K562 (cell line): ENCODE measurements at regions not wholly inside any gene's neighbourhood (a gene's known extent, or its start where the extent isn't known, plus 50 kb on each side); places are given as distances from the start of the nearest gene placed in this dataset.

Source experiments
- ATAC-seq: fragments of 200-7000 bp; cut with Tn5 transposase; 3 replicates; pipeline ENCODE4 v1.9.1; 2020; ENCODE audit warnings: moderate library complexity
- BruUV-seq: library from RNA; stranded (reverse); fragments of 400-500 nt; replicated peaks from 2 replicates; lab custom pipeline; 2021; lab: Mats Ljungman, UMichigan
- CTCF ChIA-PET: fragments of 300-600 bp; formaldehyde crosslinking; extraction: SDS; loops from one replicate; lab custom pipeline; 2021; ENCODE audit warnings: low intra/inter-chr PET ratio; lab: Yijun Ruan, JAX
- POLR2A ChIA-PET: fragments of 300-600, 350-650 bp; sonication (Branson Sonifier 250); formaldehyde crosslinking; extraction: SDS; loops from one replicate; lab custom pipeline; 2021; ENCODE audit warnings: antibody characterized with exemption, inconsistent platforms; lab: Yijun Ruan, JAX
- DNase-seq, 4 experiments: peaks; one replicate each; pipeline versions ENCODE4 v3.0.0 to v3.0.0-alpha.2; 2011 to 2018; ENCODE audit warnings: low spot score in 3 of 4, mixed read lengths in 3 of 4; ENCODE audit errors: extremely low read depth in 1 of 4
- FAIRE-seq: peaks from 2 replicates; lab custom pipeline; 2011; peaks lifted over from hg19 to GRCh38; lab: Jason Lieb, UNC
- H2AFZ ChIP-seq: 2 replicates; pipeline ENCODE4 v1.6.0; 2011; ENCODE audit warnings: low read depth, low read length, control low read depth, inconsistent platforms
- H3K27ac ChIP-seq: fragments of 200-600 bp; 3 replicates; pipeline ENCODE4 v1.8.0; 2011; ENCODE audit warnings: low read depth, mild to moderate bottlenecking, control low read depth, inconsistent platforms, low read length, moderate library complexity, mixed read lengths; ENCODE audit errors: extremely low read depth
- H3K27me3 ChIP-seq, 2 experiments: fragments of 300-600 bp in 1 of 2; 2 replicates in 1 of 2; 3 replicates in 1 of 2; pipeline versions ENCODE4 v1.6.0 to v1.8.0; 2011; ENCODE audit warnings: inconsistent platforms in 2 of 2, low read length in 2 of 2, mild to moderate bottlenecking in 1 of 2, mixed read lengths in 1 of 2, moderate library complexity in 1 of 2; ENCODE audit not compliant: control insufficient read depth in 2 of 2, insufficient read depth in 2 of 2
- H3K36me3 ChIP-seq: fragments of 300-600 bp; 3 replicates; pipeline ENCODE4 v1.8.0; 2011; ENCODE audit warnings: mild to moderate bottlenecking, low read length, inconsistent platforms; ENCODE audit not compliant: control insufficient read depth, insufficient read depth
- H3K4me1 ChIP-seq, 2 experiments: fragments of 200-600 bp in 1 of 2; replicated peaks in 1 of 2; 2 replicates in 1 of 2; 3 replicates in 1 of 2; pipeline versions ENCODE4 v1.5.1 to v1.8.0; 2011; ENCODE audit warnings: inconsistent platforms in 2 of 2, low read length in 2 of 2, mild to moderate bottlenecking in 1 of 2, mixed read lengths in 1 of 2, moderate library complexity in 1 of 2; ENCODE audit not compliant: control insufficient read depth in 2 of 2, insufficient read depth in 2 of 2
- H3K4me2 ChIP-seq: 2 replicates; pipeline ENCODE4 v1.6.1; 2011; ENCODE audit warnings: low read length, control low read depth, inconsistent platforms, mixed read lengths; ENCODE audit not compliant: insufficient read depth
- H3K4me3 ChIP-seq: fragments of 200-600 bp; sonication (generic), shearing (Covaris generic); 2 replicates; pipeline ENCODE4 v1.5.1; 2016; ENCODE audit warnings: control low read depth, inconsistent platforms
- H3K79me2 ChIP-seq: fragments of 200-600 bp; 3 replicates; pipeline ENCODE4 v1.8.0; 2011; ENCODE audit warnings: low read length, inconsistent platforms; ENCODE audit not compliant: control insufficient read depth, insufficient read depth
- H3K9ac ChIP-seq, 2 experiments: 2 replicates each; pipeline versions ENCODE4 v1.6.0 to v1.6.1; 2011; ENCODE audit warnings: low read depth in 2 of 2, low read length in 2 of 2, control low read depth in 1 of 2, inconsistent platforms in 1 of 2, mild to moderate bottlenecking in 1 of 2, mixed read lengths in 1 of 2; ENCODE audit not compliant: insufficient read depth in 1 of 2
- H3K9me1 ChIP-seq: one replicate; pipeline ENCODE4 v1.6.0; 2011; ENCODE audit warnings: inconsistent platforms, mild to moderate bottlenecking, low read length, moderate library complexity; ENCODE audit not compliant: control insufficient read depth, insufficient read depth
- H3K9me3 ChIP-seq: replicated peaks from 2 replicates; pipeline ENCODE4 v1.5.1; 2011; ENCODE audit warnings: low read depth, low read length, inconsistent platforms; ENCODE audit not compliant: control insufficient read depth, insufficient read depth
- H4K20me1 ChIP-seq: replicated peaks from 2 replicates; pipeline ENCODE4 v1.6.1; 2011; ENCODE audit warnings: low read length, inconsistent platforms, mixed read lengths; ENCODE audit not compliant: control insufficient read depth, insufficient read depth
- ATF6 ChIP-seq: sonication (generic); formaldehyde crosslinking; IDR thresholded peaks from 2 replicates; pipeline ENCODE4 v1.4.0; 2020; ENCODE audit warnings: mild to moderate bottlenecking, missing genetic modification reagents
- ID3 ChIP-seq, 2 experiments: fragments of 250-450 bp in 1 of 2; fragments of 450-650 bp in 1 of 2; sonication (Bioruptor Pico) in 1 of 2; IDR thresholded peaks; 2 replicates each; pipeline versions ENCODE4 v1.6.1 to v1.8.0; 2016 to 2021; ENCODE audit warnings: mild to moderate bottlenecking in 2 of 2, moderate library complexity in 2 of 2, missing compliant biosample characterization in 1 of 2, missing genetic modification characterization in 1 of 2
- NR2C1 ChIP-seq, 2 experiments: fragments of 450-650 bp; IDR thresholded peaks; 2 replicates each; pipeline ENCODE4 v1.6.1; 2017; ENCODE audit warnings: mild to moderate bottlenecking in 2 of 2, antibody characterized with exemption in 1 of 2, inconsistent platforms in 1 of 2, missing compliant biosample characterization in 1 of 2, missing genetic modification characterization in 1 of 2
- PURB ChIP-seq: sonication (generic); formaldehyde crosslinking; IDR thresholded peaks from 2 replicates; pipeline ENCODE4 v1.9.0; 2021; ENCODE audit warnings: low read depth, mild to moderate bottlenecking, missing genetic modification reagents
- RREB1 ChIP-seq: fragments of 250-450 bp; sonication (Bioruptor Pico); IDR thresholded peaks from 2 replicates; pipeline ENCODE4 v1.4.0; 2020
- SNIP1 ChIP-seq: fragments of 450-650 bp; IDR thresholded peaks from 2 replicates; pipeline ENCODE4 v1.7.1; 2017; ENCODE audit warnings: low read depth, mild to moderate bottlenecking
- SRF ChIP-seq, 2 experiments: fragments of 250-450, 450-650 bp in 1 of 2; sonication (Bioruptor Pico) in 1 of 2; sonication (generic) in 1 of 2; formaldehyde crosslinking; IDR thresholded peaks; 2 replicates each; pipeline versions ENCODE4 v1.5.0 to v1.5.1; 2020 to 2022; ENCODE audit warnings: mild to moderate bottlenecking in 1 of 2, missing genetic modification reagents in 1 of 2
- ZNF277 ChIP-seq: fragments of 250-450 bp; sonication (Bioruptor Pico); IDR thresholded peaks from 2 replicates; pipeline ENCODE4 v1.8.0; 2022; ENCODE audit warnings: inconsistent platforms, mild to moderate bottlenecking, moderate library complexity, borderline replicate concordance
- WGBS: fragments of 100-300 bp; shearing (Covaris generic); methylation state at CpG from one replicate; pipeline ENCODE4 v1.1.6; 2016; ENCODE audit warnings: low coverage, mixed read lengths; ENCODE audit not compliant: insufficient coverage; ENCODE audit errors: missing lambda C conversion rate; 5-methylcytosine and 5-hydroxymethylcytosine counted together
- in situ Hi-C: fragments of 300-500 bp; cut with MboI; formaldehyde crosslinking; loops from 4 replicates; pipeline ENCODE4 v1.15.0; 2018; ENCODE audit warnings: inconsistent platforms, mixed read lengths
- intact Hi-C: fragments of 100-400 bp; cut with micrococcal nuclease; formaldehyde crosslinking; loops from 2 replicates; pipeline ENCODE4 v1.14.2; 2022
- TF ChIP-seq, protein P1 (sequence below): fragments of 450-650 bp; formaldehyde crosslinking; IDR thresholded peaks from 2 replicates; pipeline ENCODE4 v1.4.0; 2020; ENCODE audit warnings: mild to moderate bottlenecking, mixed read lengths

DNA sequence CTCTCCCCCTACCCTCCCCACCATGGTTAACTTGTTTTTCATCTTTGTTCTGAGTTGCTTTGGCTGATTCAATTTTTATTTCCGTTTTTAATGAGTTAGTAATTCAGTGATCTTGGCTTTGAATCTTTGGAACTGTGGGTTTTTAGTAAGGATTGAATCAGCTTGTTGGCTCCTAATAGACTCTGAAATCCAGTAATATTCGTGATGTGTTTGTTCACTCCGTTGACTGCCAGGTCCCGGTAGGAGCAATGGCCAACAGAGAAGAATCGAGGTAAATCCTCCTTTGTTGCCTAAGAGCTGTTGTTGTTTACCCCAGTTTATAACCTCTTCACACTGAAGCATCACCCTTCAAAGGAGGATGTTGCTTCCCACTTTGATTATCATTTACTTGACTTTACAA lies 92.7 kb downstream of the PCSK1 start:
- DNase-seq: no peak
- Histone ChIP-seq H3K9me1 (no peaks in the 10 kb centered on the region), H3K4me1 (peaks cover 0 to 4% of the 10 kb centered on the region in 2 experiments; a peak in 2 of 5 replicates), H3K79me2 (no peaks in the 10 kb centered on the region), H4K20me1 (no peaks in the 10 kb centered on the region), H2AFZ (0 out of 2 replicates have a peak overlapping the region, but pooled peaks have one; percentile 7), H3K4me3 (no peak overlapping the region), H3K36me3 (no peaks in the 10 kb centered on the region), H3K4me2 (no peak overlapping the region), H3K9ac (no peak overlapping the region), H3K27me3 (no peaks in the 10 kb centered on the region; a peak in 1 of 5 replicates), H3K9me3 (no peaks in the 10 kb centered on the region), H3K27ac (no peak overlapping the region)
- ChIA-PET CTCF (no interaction called here), POLR2A (no interaction called here)
- no peak for ATAC-seq
- no peak for FAIRE-seq
- no TSS peak for BruUV-seq
- 3% methylated on average over 5 of the region's 5 CpGs for WGBS
- in situ Hi-C loops: loop anchor here (10.0 to 25.0 kb wide), 2 partner anchors 264 to 703 kb away; partner anchors contain the start of gene RFESD
- intact Hi-C loops: loop anchor here (5.0 to 10.0 kb wide), 2 partner anchors 347 to 824 kb away; no protein-coding TSS in a partner anchor
- TF ChIP-seq RREB1 (CRISPR knock-in tag) (no peak), SRF (CRISPR knock-in tag; IDR thresholded peaks at IDR 0.05) (no peak), NR2C1 (IDR thresholded peaks at IDR 0.05) (no peak), NR2C1 (tag; IDR thresholded peaks at IDR 0.05) (no peak), ATF6 (CRISPR knock-in tag) (no peak), ID3 (CRISPR knock-in tag; IDR thresholded peaks at IDR 0.05) (no peak), ID3 (tag; IDR thresholded peaks at IDR 0.05) (no peak), PURB (CRISPR knock-in tag) (no peak), SNIP1 (no peak), ZNF277 (CRISPR knock-in tag) (no peak)
- TF ChIP-seq, protein P1, sequence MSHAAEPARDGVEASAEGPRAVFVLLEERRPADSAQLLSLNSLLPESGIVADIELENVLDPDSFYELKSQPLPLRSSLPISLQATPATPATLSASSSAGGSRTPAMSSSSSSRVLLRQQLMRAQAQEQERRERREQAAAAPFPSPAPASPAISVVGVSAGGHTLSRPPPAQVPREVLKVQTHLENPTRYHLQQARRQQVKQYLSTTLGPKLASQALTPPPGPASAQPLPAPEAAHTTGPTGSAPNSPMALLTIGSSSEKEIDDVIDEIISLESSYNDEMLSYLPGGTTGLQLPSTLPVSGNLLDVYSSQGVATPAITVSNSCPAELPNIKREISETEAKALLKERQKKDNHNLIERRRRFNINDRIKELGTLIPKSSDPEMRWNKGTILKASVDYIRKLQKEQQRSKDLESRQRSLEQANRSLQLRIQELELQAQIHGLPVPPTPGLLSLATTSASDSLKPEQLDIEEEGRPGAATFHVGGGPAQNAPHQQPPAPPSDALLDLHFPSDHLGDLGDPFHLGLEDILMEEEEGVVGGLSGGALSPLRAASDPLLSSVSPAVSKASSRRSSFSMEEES: no peak
